GM18867 (cell line): ENCODE measurements at regions not wholly inside any gene's neighbourhood (a gene's known extent, or its start where the extent isn't known, plus 50 kb on each side); places are given as distances from the start of the nearest gene placed in this dataset.
"Not testable (repeated sequence)": the region's sequence is repeated elsewhere in the genome, so short reads cannot be mapped to it uniquely, and the experiment has no call there.

Source experiments
- ATAC-seq: cut with Tn5 transposase; IDR thresholded peaks from one replicate; pipeline ENCODE4 v1.9.1; 2021; ENCODE audit warnings: mild to moderate bottlenecking, moderate library complexity; ENCODE audit not compliant: unreplicated experiment

DNA sequence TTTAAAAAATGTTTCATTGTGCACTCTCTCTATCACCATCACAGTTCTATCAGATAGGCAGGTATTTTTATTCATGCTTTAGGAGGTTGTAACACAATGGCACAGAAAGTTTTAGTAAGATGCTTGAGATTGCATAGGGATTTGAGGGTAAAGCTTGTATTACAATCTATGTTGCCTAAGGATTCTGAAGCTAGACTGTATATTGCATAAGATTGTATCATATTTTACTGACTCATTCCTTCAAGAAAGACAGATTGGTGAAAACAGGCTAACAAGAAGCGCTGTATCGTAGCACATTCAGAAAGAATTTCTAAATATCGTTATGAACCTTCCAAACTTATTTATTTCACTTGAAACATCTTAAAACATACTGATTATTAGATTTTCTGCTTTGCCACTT lies 577.7 kb downstream of the EBF1 start:
- no peak for ATAC-seq

- no peak for ATAC-seq
Measured at GRCh38 chr5:158519433-158520021, 580.2 kb downstream of the EBF1 start.

DNA sequence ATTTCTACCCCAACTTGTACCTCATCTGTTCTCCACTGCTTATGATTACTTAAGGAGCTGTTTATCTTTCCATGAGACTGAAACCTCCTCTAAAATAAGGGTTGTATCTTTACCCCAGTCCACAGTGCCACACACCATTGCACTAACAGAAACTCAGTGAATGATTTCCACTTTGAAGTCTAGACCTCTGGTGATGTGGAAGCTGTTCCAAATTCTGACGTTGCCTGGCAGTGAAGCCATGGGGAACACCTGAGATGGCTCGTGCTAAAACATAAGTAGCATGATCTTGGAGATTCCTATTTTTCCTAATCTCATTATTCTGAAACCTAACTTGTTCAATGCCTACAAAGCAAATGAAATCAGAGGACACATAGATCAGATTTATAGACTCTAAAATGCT lies 583.2 kb downstream of the EBF1 start:
- ATAC-seq = no peak

- ATAC-seq = no peak
Measured at GRCh38 chr5:158514986-158515359, 584.7 kb downstream of the EBF1 start.

DNA sequence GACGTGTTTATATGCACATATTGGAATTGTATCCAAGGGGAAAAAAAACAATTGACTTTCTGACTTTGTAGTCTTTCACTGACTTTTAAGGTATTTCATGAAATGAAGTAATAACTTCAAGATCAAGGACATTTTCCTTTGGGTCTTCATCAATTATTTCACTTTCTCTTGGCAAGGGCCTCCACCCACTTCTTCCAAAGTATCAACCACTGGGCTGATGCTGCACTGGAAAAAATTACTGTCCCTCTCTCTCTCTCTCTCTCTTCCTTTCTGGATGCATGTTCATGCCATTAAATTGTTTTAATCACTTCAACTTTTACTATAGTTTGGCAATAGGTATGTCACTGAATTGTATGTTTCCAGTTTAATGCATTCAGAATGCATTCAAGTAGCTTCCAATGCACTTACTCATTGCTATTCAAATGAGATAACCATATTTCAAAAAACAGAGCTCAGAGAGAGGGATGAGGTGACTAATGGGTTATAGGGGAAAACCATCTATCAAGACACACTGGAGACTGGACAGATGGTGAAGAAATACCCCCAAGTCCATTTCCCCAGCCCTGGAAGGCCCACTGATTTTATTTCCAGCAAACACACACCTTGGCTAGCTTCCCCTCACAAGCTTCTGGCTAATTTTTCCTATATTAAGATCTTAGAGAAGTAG lies 585.3 kb downstream of the EBF1 start:
- no peak for ATAC-seq

DNA sequence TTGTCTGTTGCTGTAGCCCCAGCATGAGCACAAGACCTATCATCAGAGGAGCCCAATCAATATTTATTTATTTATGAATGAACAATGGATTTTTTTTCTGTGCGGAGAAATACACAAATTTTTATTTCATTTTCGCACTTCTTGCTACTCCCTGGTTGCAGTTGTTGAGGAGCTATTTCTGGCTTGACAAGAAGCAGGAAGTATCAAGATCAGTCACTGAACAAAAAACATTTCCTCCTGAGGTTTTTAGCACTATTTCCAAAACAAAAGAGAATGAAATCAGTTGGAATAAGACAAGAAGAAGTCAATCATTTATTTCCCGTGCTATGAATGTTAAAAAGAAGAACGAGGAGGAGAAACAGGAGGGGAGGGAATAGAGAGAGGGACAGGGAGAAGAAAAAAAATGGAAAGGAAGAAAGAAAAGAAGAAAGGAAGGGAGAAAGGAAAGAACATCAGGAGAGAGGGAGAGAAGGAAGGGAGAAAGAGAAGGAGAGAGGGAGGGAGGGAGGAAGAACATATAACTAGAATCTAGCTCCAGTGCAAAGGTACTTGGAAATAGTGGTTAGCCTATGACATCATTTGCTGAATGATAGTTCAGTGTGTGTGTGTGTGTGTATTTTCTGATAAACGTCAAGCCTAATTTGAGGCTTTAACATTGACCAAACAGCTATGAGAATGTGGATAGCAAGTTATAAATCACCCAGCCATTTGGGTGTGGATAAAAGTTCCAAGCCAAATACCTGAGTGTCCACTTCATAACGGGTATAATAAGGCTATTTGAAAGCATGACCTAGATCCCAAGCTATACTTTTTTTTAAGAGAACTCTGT lies 586.0 kb downstream of the EBF1 start:
- ATAC-seq = no peak

DNA sequence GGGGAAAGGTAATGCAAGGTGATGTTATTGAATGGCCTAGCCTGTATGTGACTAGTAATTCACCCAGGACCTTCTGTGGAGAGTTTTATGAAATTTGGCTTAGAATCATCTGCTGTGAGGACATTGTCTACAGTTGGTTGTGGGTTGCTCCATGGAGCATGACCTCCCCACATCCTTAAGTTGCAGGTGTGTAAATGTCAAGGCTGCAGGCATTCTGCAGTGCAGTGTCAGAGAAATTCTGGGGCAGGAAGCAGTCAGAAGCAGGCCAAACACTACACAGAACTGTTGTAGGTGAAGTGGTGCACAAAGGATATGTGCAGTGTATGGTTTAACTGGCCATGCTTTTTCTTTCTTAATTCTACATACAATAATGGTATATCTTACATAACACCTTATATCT lies 588.3 kb downstream of the EBF1 start:
- peak; percentile 72 for ATAC-seq

DNA sequence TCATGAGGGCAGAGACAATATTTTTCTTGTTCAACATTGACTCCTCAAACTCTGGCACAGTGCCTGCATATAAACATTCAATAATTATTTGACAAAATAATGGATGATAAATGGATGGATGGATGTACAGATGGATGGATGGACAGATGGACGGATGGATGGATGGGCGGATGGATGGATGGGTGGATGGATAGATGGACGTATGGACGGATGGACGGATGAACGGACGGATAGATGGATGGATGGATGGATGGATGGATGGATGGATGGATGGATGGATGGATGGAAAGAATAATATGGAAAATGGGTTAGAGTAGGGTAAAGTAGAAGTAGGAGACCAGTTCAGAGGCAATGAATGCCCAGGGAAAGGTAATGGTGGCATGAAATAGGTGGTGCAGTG lies 589.2 kb downstream of the EBF1 start:
- ATAC-seq = no peak

DNA sequence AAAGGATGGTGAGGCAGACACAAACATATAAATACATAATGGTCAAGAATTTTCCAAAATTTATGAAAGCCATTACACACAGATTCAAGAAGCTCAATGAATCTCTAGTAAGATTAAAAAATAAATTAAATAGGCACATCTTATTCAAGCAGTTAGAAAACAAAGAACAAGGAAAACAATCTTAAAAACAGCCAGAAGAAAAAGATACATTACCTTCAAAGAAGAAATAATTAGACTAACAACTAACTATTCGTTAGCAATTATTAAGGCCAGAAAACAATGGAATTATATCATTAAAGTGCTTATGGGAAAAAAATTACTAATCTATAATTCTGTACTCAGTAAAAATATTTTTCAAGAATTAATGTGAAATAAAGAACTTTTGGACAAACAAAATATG lies 593.1 kb downstream of the EBF1 start:
- ATAC-seq = no peak

DNA sequence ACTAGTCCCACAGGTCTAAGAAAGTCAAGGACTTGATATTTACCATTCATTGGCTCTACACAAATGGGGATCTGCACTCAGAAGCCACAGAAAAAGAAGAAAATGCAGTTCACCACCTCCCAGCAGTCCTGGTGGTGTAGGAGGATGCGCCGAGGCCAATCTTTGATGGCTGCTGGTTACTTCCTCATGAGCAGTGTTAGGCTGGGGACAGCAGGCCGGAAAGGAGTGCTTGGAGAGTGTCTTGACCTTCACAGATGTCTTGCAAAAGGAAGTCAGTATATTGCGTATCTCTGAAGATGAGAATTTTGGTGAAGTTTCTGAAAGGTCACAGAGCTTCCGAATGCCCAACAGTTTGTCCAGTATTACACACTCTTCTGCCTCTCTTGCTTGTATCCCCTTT lies 597.0 kb downstream of the EBF1 start:
- no peak for ATAC-seq

DNA sequence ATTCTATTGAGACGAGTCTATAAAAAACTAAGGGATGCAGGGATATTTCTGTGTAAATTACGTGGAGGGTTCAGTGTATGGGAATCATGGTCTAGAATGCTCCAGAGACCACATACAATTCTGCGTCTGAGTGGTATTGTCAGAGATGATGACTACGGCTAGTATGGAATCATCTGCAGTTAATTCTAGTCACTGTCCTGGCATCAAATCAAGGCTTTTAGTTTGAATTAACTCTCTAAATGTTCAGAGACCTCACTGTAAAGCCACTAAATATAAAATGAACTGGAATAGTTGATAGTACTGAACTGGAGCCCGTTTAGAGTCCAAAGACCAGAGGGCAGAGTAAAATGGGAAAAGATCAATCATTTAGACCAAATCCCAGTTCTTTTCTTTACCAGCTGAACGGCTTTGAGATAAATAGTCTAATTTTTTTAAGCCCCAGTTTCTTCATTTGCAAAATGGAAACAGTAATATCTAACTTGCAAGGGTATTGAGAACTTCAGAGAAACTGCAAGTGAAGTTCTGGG lies 599.8 kb downstream of the EBF1 start:
- no peak for ATAC-seq

DNA sequence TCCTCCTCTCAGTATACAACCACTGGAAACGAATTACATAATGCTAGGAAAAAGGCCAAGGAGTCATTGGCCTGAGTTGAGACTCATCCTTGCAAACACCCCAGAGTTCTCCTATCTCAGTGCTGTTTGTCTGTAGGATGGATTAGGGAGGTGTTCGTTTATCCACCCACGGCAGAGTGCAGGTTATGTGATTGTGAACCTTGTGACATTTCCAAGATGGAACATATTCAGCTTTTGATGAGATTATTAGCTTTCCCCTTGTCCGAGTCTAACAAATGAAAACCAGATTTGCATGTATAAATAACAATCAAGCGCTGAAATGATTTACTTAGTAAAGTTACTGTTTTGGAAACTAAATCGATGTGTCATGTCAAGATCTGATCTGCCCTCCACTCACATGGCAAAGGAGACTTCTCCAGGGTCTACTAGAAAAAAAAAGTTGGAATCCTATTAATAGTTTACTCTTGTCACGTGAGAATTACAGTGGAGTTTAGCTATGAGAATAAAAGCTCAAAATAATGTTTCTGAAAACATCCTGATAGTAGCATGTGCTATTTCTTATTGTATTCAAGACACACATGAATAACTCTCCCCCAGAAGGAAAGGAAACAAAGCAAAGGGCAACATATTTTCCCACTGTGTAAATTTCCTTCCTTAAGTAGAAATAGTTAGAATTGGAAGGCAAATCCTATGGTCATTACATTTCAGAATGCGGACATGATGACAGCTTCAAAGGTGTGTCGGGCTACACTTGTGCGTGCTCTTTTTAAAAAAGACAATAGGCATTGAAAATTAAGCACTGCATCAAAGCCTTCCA lies 600.4 kb downstream of the EBF1 start:
- no peak for ATAC-seq

- ATAC-seq = no peak
Measured at GRCh38 chr5:158496624-158497023, 603.1 kb downstream of the EBF1 start.

DNA sequence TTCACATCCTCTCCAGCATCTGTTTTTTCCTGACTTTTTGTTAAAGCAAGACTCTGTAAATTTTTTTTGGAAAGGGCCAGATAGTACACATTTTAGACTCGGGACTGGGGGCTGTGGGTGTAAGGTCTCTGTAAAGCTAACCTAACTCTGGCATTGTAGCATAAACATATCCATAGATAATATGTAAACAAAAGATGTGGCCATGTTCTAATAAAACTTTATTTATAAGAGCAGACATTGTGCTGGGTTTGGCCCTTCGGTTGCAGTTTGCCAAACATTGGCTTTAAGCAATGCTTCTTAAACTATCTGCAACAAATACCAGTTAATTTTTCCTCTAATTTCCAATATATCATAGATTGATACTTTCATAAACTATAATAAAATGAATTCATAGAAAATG lies 605.2 kb downstream of the EBF1 start:
- no peak for ATAC-seq

DNA sequence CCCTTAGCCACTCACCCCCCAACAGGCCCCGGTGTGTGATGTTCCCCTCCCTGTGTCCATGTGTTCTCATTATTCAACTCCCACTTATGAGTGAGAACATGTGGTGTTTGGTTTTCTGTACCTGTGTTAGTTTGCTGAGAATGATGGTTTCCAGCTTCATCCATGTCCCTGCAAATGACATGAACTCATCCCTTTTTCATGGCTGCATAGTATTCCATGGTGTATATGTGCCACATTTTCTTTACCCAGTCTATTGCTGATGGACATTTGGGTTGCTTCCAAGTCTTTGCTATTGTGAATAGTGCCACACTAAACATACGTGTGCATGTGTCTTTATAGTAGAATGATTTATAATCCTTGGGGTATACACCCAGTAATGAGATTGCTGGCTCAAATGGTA lies 605.7 kb downstream of the EBF1 start:
- not testable (repeated sequence) for ATAC-seq

DNA sequence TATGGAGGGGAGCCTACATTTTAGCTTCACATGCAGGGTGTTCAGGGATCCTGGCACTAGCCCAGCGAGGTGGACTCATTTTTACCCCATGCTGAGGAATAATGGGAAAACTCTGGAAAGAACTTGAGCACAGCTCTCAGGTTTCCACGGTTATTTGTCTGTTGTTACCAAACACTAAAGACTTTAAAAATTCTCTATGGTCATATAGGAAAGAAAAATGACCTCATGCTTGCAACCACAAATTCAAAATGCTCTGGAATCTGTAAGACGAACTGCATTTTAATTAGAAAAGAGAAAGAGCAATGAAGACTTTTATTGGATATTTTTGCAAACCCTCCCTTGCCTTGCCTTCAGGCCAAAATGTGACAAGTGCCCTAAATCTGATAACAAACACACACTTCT lies 606.9 kb downstream of the EBF1 start:
- no peak for ATAC-seq

DNA sequence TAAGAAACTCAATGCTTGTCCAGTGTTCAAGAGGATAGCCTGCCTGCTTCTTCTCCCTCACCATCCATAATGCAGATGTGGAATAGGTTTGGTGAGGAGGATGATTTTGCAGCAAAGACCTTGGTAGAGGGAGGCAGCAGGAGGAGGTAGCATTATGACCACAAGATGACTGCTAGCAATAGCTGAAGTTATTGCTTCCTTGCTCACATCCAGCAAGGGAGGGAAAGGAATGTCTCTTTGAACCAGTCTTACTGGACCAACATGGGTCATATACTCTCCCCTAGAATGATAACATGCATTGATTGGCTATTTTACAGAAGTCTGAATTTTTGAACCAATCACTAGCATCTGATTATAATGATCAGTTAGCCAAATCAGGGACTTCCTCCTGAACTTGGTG lies 607.6 kb downstream of the EBF1 start:
- ATAC-seq = no peak

DNA sequence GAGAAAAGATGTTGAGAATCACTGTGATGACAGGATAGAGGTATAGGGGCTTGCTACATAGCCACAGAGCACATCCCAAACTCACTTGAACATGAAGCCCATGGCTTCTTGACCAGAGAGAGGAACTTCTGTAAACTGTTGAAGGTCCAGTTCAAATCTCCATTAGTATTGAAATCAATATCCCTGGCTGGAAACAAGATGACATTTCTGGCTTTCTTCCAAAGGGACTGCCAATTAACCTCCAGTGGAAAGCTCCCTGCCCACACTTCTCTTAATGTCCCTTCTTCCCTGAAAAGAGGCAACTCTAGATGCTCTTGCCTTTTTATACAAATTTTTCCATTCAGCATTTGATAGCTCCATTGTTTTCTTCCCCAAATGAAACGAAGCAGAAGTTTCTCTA lies 612.1 kb downstream of the EBF1 start:
- no peak for ATAC-seq

DNA sequence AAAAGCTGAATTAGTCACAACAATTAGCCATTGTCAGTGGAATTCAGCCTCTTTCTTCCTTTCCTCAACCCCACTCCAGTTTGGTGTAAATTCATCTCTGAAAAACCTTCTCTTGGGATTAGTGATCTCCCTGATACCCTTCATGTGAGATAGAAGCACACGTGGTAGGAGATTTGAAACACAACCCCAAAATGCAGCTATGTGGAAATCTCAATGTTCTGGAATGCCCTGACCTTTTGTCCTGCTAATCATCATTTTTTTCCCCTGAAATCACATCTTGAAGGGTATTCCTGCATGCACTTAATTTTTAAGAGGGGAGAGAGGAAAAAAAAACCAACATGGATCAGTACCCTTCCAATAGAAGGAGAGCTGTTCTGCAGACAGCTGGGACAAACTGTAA lies 612.6 kb downstream of the EBF1 start:
- no peak for ATAC-seq

- no peak for ATAC-seq
Measured at GRCh38 chr5:158486566-158486965, 613.1 kb downstream of the EBF1 start.

DNA sequence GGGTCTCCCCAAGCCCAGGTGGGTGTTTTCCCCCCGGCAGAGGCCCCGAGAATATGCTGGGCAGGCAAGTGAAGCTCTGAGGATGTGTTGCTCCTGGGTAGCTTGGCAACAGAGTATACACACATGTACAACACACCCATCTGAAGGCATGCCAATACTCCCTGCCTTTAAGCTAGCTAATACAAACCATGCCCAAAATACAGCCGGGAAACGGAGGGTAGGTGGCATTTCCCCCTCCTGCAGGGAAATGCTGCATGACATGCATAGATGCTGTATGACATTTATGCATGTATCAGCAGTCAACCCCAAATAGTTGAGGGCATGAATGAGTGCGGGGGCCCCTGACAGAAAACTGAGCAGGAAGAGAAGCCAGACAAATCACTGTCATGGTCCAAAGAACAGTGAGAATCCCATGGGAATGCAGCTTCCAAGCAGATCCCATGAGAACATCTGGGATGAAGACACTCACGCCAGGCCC lies 614.1 kb downstream of the EBF1 start:
- no peak for ATAC-seq
